HG02798 (cell line): ENCODE measurements at regions not wholly inside any gene's neighbourhood (a gene's known extent, or its start where the extent isn't known, plus 50 kb on each side); places are given as distances from the start of the nearest gene placed in this dataset.
"Not testable (repeated sequence)": the region's sequence is repeated elsewhere in the genome, so short reads cannot be mapped to it uniquely, and the experiment has no call there.

ENCODE experiments used
- ATAC-seq: cut with Tn5 transposase; IDR thresholded peaks from one replicate; pipeline ENCODE4 v1.9.1; 2021; ENCODE audit warnings: mild to moderate bottlenecking; ENCODE audit not compliant: unreplicated experiment, poor library complexity

- ATAC-seq = no peak
These were observed 247.6 kb downstream of the SMAD2 start for GRCh38 chr18:47682876-47683275.

- peak; percentile 77 for ATAC-seq
These were observed 250.0 kb downstream of the SMAD2 start for GRCh38 chr18:47680488-47680887.

- peak; percentile 48 for ATAC-seq
These were observed 250.6 kb downstream of the SMAD2 start for GRCh38 chr18:47679864-47680263.

- ATAC-seq = no peak
These were observed 252.5 kb downstream of the SMAD2 start for GRCh38 chr18:47677952-47678351.

- ATAC-seq = no peak
These were observed 260.6 kb downstream of the SMAD2 start for GRCh38 chr18:47669815-47670214.

- ATAC-seq = no peak
These were observed 272.0 kb downstream of the SMAD2 start for GRCh38 chr18:47658498-47658897.

- ATAC-seq = no peak
These were observed 275.5 kb downstream of the SMAD2 start for GRCh38 chr18:47654988-47655387.

- no peak for ATAC-seq
These were observed 285.6 kb downstream of the SMAD2 start for GRCh38 chr18:47644896-47645295.

GRCh38 chr18:47637551-47637950 is 292.9 kb downstream of the SMAD2 start:
- ATAC-seq = not testable (repeated sequence)

- no peak for ATAC-seq
These were observed 295.0 kb downstream of the SMAD2 start for GRCh38 chr18:47635416-47635815.

- no peak for ATAC-seq
These were observed 297.4 kb downstream of the SMAD2 start for GRCh38 chr18:47632970-47633635.

GRCh38 chr18:47628893-47629292 is 301.6 kb downstream of the SMAD2 start:
- ATAC-seq = no peak

GRCh38 chr18:47628240-47628781 is 302.1 kb downstream of the SMAD2 start:
- no peak for ATAC-seq

GRCh38 chr18:47627030-47627429 is 303.4 kb downstream of the SMAD2 start:
- ATAC-seq = no peak

- ATAC-seq = no peak
These were observed 310.5 kb downstream of the SMAD2 start for GRCh38 chr18:47619771-47620448.

- ATAC-seq = no peak
These were observed 311.7 kb downstream of the SMAD2 start for GRCh38 chr18:47618758-47619157.

- no peak for ATAC-seq
These were observed 315.4 kb downstream of the SMAD2 start for GRCh38 chr18:47615043-47615442.

- no peak for ATAC-seq
These were observed 316.5 kb downstream of the SMAD2 start for GRCh38 chr18:47613929-47614328.

- ATAC-seq = no peak
These were observed 318.8 kb downstream of the SMAD2 start for GRCh38 chr18:47611649-47612048.

GRCh38 chr18:47606526-47606925 is 323.9 kb downstream of the SMAD2 start:
- ATAC-seq = no peak

- no peak for ATAC-seq
These were observed 325.4 kb downstream of the SMAD2 start for GRCh38 chr18:47605093-47605492.

- ATAC-seq = no peak
These were observed 326.4 kb downstream of the SMAD2 start for GRCh38 chr18:47604021-47604420.
